ENCODE measurements at regions not wholly inside any gene's neighbourhood (a gene's known extent, or its start where the extent isn't known, plus 50 kb on each side); places are given as distances from the start of the nearest gene placed in this dataset.

DNA sequence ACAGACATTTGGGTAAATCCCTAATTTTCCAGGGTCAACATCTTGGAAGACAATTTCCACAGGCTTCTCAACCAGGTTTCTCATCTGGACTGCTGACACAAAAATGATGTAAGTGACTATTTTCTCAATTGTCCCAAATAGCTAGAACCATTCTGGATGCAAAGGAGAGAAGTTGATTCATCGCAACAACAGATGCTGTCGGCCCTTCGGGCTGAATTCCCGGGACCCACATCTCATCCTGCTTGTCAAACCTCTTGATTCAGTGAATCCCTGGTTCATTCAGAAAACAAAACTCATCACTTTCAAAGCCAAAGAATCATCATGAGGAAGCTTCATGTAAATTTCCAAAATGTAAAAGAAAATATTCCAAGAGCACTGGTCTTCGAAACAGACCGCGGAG, 251.8 kb downstream of the NPHP4 start:
- DNase-seq (no peak), ATAC-seq (ENCODE audit: low read depth) (no peak)
- Histone ChIP-seq H3K4me2 (replicated peaks; ENCODE audit: low read depth, low read length, poor library complexity, severe bottlenecking) (no peak overlapping the region), H3K79me2 (ENCODE audit: control insufficient read depth, insufficient read depth, low read length) (no peaks in the 10 kb centered on the region), H3K27me3 (replicated peaks in 1 of 4; ENCODE audit: control extremely low read depth in 1 of 4, control insufficient read depth in 3 of 4, insufficient read depth in 4 of 4, low read length in 3 of 4) (peaks cover 0 to 4% (median 0%) of the 10 kb centered on the region in 4 experiments), H3K4me1 (ENCODE audit: control insufficient read depth in 2 of 2, insufficient read depth in 2 of 2, low read length in 2 of 2) (no peaks in the 10 kb centered on the region), H3K36me3 (replicated peaks in 1 of 2; ENCODE audit: control extremely low read depth in 1 of 2, control insufficient read depth in 1 of 2, extremely low read depth in 1 of 2, insufficient read depth in 2 of 2, low read length in 1 of 2) (no peaks in the 10 kb centered on the region), H3K9me3 (ENCODE audit: control extremely low read depth in 1 of 3, control insufficient read depth in 2 of 3, insufficient read depth in 1 of 3, low read length in 2 of 3) (peaks cover 0 to 3% (median 0%) of the 10 kb centered on the region in 3 donors), H4K20me1 (ENCODE audit: control insufficient read depth, insufficient read depth, low read length, poor library complexity, severe bottlenecking) (no peaks in the 10 kb centered on the region), H2AFZ (ENCODE audit: insufficient read depth, low read depth, low read length, poor library complexity, severe bottlenecking) (no peak overlapping the region), H3K4me3 (ENCODE audit: control extremely low read depth in 1 of 5, extremely low read depth in 1 of 5, insufficient read depth in 1 of 5, low read depth in 2 of 5, low read length in 4 of 5) (no peak overlapping the region), H3K9ac (ENCODE audit: low read length) (no peak overlapping the region), H3K27ac (ENCODE audit: low read length in 2 of 2) (no peak overlapping the region)
- Mint-ChIP-seq H3K27me3 (peaks cover 12% of the 10 kb centered on the region), H3K4me1 (no peaks in the 10 kb centered on the region), H3K9me3 (ENCODE audit: insufficient read depth) (no peaks in the 10 kb centered on the region), H3K4me3 (no peak overlapping the region), H3K27ac (no peak overlapping the region)
- intact Hi-C loops (cut with micrococcal nuclease): no loop called here
- TF ChIP-seq, protein P1, sequence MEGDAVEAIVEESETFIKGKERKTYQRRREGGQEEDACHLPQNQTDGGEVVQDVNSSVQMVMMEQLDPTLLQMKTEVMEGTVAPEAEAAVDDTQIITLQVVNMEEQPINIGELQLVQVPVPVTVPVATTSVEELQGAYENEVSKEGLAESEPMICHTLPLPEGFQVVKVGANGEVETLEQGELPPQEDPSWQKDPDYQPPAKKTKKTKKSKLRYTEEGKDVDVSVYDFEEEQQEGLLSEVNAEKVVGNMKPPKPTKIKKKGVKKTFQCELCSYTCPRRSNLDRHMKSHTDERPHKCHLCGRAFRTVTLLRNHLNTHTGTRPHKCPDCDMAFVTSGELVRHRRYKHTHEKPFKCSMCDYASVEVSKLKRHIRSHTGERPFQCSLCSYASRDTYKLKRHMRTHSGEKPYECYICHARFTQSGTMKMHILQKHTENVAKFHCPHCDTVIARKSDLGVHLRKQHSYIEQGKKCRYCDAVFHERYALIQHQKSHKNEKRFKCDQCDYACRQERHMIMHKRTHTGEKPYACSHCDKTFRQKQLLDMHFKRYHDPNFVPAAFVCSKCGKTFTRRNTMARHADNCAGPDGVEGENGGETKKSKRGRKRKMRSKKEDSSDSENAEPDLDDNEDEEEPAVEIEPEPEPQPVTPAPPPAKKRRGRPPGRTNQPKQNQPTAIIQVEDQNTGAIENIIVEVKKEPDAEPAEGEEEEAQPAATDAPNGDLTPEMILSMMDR (IDR thresholded peaks at IDR 0.05): no peak
- no peak for TF ChIP-seq EZH2 (IDR thresholded peaks at IDR 0.05; ENCODE audit: borderline replicate concordance, insufficient read depth, low read depth, low read length, poor library complexity, severe bottlenecking)
- no CpG with 5 or more reads among the region's 7 CpGs for WGBS (ENCODE audit: insufficient coverage)
- POLR2A ChIA-PET: no interaction called here
- CTCF ChIA-PET: no interaction called here

GRCh38 chr1:5739561-5740078, 252.6 kb downstream of the NPHP4 start:
- 53% methylated on average over 4 of the region's 6 CpGs for WGBS (ENCODE audit: insufficient coverage)
- Mint-ChIP-seq H3K27ac (no peak overlapping the region), H3K27me3 (peaks cover 5% of the 10 kb centered on the region), H3K4me1 (no peaks in the 10 kb centered on the region), H3K9me3 (ENCODE audit: insufficient read depth) (no peaks in the 10 kb centered on the region), H3K4me3 (no peak overlapping the region)
- Histone ChIP-seq H3K4me3 (ENCODE audit: control extremely low read depth in 1 of 5, extremely low read depth in 1 of 5, insufficient read depth in 1 of 5, low read depth in 2 of 5, low read length in 4 of 5) (no peak overlapping the region), H3K4me2 (replicated peaks; ENCODE audit: low read depth, low read length, poor library complexity, severe bottlenecking) (no peak overlapping the region), H3K9me3 (ENCODE audit: control extremely low read depth in 1 of 3, control insufficient read depth in 2 of 3, insufficient read depth in 1 of 3, low read length in 2 of 3) (peaks cover 0 to 3% (median 0%) of the 10 kb centered on the region in 3 donors), H2AFZ (ENCODE audit: insufficient read depth, low read depth, low read length, poor library complexity, severe bottlenecking) (no peak overlapping the region), H3K9ac (ENCODE audit: low read length) (no peak overlapping the region), H3K36me3 (replicated peaks in 1 of 2; ENCODE audit: control extremely low read depth in 1 of 2, control insufficient read depth in 1 of 2, extremely low read depth in 1 of 2, insufficient read depth in 2 of 2, low read length in 1 of 2) (no peaks in the 10 kb centered on the region), H3K27me3 (replicated peaks in 1 of 4; ENCODE audit: control extremely low read depth in 1 of 4, control insufficient read depth in 3 of 4, insufficient read depth in 4 of 4, low read length in 3 of 4) (no peaks in the 10 kb centered on the region), H3K79me2 (ENCODE audit: control insufficient read depth, insufficient read depth, low read length) (no peaks in the 10 kb centered on the region), H3K4me1 (ENCODE audit: control insufficient read depth in 2 of 2, insufficient read depth in 2 of 2, low read length in 2 of 2) (no peaks in the 10 kb centered on the region), H4K20me1 (ENCODE audit: control insufficient read depth, insufficient read depth, low read length, poor library complexity, severe bottlenecking) (no peaks in the 10 kb centered on the region), H3K27ac (ENCODE audit: low read length in 2 of 2) (no peak overlapping the region)
- ATAC-seq (ENCODE audit: low read depth) (no peak), DNase-seq (no peak)
- intact Hi-C loops (cut with micrococcal nuclease): no loop called here
- POLR2A ChIA-PET: no interaction called here
- CTCF ChIA-PET: no interaction called here
- TF ChIP-seq, protein P1 (IDR thresholded peaks at IDR 0.05): no peak
- no peak for TF ChIP-seq EZH2 (IDR thresholded peaks at IDR 0.05; ENCODE audit: borderline replicate concordance, insufficient read depth, low read depth, low read length, poor library complexity, severe bottlenecking)
